Esophagus squamous epithelium (tissue), 5 donors: ENCODE measurements at regions not wholly inside any gene's neighbourhood (a gene's known extent, or its start where the extent isn't known, plus 50 kb on each side); places are given as distances from the start of the nearest gene placed in this dataset.

Source experiments
- DNase-seq: peaks from one replicate; lab custom pipeline; 2025; lab: John Stamatoyannopoulos, UW
- H3K27ac ChIP-seq, 4 donors: fragments of 200-600 bp; sonication (generic); one replicate each; pipeline ENCODE4 v1.5.1; 2016 to 2019; ENCODE audit warnings: mild to moderate bottlenecking in 1 of 4
- H3K27me3 ChIP-seq, 4 donors: fragments of 200-600 bp; sonication (generic); 1 replicate in 3 of 4; 2 replicates in 1 of 4; pipeline versions ENCODE4 v1.5.1 to v1.6.0; 2017 to 2021; ENCODE audit warnings: antibody characterized with exemption in 1 of 4
- H3K36me3 ChIP-seq, 3 donors: fragments of 200-600 bp; sonication (generic); one replicate each; pipeline ENCODE4 v1.5.1; 2016 to 2019
- H3K4me1 ChIP-seq, 3 donors: fragments of 200-600 bp; sonication (generic); one replicate each; pipeline ENCODE4 v1.5.1; 2017 to 2019
- H3K4me3 ChIP-seq, 4 donors: fragments of 200-600 bp; sonication (generic); 1 replicate in 3 of 4; 2 replicates in 1 of 4; pipeline ENCODE4 v1.5.1; 2016 to 2019; ENCODE audit warnings: mild to moderate bottlenecking in 2 of 4, moderate library complexity in 1 of 4
- H3K9me3 ChIP-seq, 3 donors: fragments of 200-600 bp; sonication (generic); one replicate each; pipeline ENCODE4 v1.5.1; 2016 to 2019
- POLR2A ChIP-seq, 4 donors: fragments of 450-650 bp; IDR thresholded peaks; one replicate each; pipeline ENCODE4 v1.6.1; 2017; ENCODE audit warnings: antibody characterized with exemption in 4 of 4, mild to moderate bottlenecking in 4 of 4, moderate library complexity in 3 of 4
- WGBS, 2 donors: methylation state at CpG; one replicate each; pipeline ENCODE4 v1.1.5; 2018; 5-methylcytosine and 5-hydroxymethylcytosine counted together
- intact Hi-C: fragments of 100-400 bp; cut with DNase I; formaldehyde crosslinking; loops from one replicate; pipeline ENCODE4 v1.15.0; 2022
- TF ChIP-seq, protein P1 (sequence below), 6 experiments: fragments of 450-650 bp in 4 of 6; fragments of 200-600 bp in 2 of 6; sonication (generic) in 2 of 6; IDR thresholded peaks; one replicate each; pipeline ENCODE4 v1.5.1; 2016 to 2019; ENCODE audit warnings: antibody characterized with exemption in 6 of 6, mild to moderate bottlenecking in 4 of 6, moderate library complexity in 4 of 6
- donor health status: DM: yes; HTN: yes; CAD: no.

DNA sequence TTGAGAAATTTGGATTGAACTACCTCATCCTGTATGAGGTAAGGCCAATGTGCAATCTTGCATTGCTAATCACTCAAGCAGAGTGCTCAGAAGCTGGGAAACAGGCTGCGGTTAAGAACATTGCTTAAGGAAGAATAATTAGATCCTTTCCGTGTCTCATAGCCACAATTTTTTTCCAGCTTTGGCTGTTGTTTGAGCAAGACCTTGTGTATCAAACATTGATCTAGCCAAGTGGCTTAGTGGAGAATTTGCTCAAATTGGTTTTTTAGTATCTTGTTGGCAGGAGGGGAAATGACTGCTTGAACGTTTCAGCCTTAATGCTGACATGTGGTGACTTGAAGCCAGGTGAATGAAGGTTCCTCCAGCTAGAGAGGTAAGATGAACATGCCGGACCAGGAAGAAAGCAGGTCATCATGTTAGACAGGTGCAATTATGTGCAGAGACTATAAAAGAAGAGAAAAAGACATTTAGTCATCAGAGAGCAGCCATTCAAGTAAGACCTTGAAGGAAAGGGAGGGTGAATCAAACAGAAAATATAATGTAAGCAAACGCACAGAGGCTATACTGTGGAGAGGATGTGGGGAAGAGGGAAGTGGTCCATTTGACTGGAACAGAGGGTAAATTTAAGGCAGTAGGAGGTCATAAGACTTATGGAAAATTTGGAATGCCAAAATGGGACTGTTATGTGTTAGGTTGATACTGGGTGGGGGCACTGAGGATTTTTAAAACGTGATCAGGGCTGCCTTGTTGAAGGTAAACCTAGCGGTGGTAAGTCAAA is 98.9 kb upstream of the CYP1B1 start:
- intact Hi-C loops: no loop called here
- 34 to 38% methylated on average over 6 to 7 of the region's 7 CpGs for WGBS, 2 donors

DNA sequence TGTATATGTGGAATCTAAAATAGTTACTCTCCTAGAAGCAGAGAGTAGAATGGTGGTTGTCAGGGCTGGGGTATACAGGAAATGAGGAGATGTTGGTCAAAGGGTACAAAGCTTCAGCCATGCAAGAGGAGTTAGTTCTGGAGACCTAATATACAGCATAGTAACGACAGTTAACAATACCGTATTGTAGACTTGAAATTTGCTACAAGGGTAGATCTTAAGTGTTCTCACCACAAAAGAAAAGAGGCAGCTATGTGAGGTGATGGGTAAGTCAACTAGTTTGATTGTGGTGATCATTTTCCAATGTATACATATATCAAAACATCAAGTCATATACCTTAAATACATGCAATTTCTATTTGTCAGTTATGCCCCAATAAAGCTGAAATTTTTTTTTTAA is 98.2 kb upstream of the CYP1B1 start:
- Histone ChIP-seq H3K9me3 (no peaks in the 10 kb centered on the region), H3K27ac (peak overlapping the region in 3 of 4 donors; percentile 12 to 66 (median 15)), H3K4me1 (peaks cover 11 to 52% (median 29%) of the 10 kb centered on the region in 3 donors), H3K36me3 (no peaks in the 10 kb centered on the region), H3K4me3 (no peak overlapping the region), H3K27me3 (no peaks in the 10 kb centered on the region)
- WGBS, 2 donors: 79 to 81% methylated on average over 2 of the region's 2 CpGs
- intact Hi-C loops: no loop called here
- TF ChIP-seq, protein P1, sequence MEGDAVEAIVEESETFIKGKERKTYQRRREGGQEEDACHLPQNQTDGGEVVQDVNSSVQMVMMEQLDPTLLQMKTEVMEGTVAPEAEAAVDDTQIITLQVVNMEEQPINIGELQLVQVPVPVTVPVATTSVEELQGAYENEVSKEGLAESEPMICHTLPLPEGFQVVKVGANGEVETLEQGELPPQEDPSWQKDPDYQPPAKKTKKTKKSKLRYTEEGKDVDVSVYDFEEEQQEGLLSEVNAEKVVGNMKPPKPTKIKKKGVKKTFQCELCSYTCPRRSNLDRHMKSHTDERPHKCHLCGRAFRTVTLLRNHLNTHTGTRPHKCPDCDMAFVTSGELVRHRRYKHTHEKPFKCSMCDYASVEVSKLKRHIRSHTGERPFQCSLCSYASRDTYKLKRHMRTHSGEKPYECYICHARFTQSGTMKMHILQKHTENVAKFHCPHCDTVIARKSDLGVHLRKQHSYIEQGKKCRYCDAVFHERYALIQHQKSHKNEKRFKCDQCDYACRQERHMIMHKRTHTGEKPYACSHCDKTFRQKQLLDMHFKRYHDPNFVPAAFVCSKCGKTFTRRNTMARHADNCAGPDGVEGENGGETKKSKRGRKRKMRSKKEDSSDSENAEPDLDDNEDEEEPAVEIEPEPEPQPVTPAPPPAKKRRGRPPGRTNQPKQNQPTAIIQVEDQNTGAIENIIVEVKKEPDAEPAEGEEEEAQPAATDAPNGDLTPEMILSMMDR (IDR thresholded peaks at IDR 0.05): no peak
- TF ChIP-seq POLR2A (IDR thresholded peaks at IDR 0.05): no peak
- DNase-seq: no peak

More for the DNA sequence above, 98.9 kb upstream of the CYP1B1 start:
- TF ChIP-seq, protein P1 (IDR thresholded peaks at IDR 0.05): no peak
- no peak for TF ChIP-seq POLR2A (IDR thresholded peaks at IDR 0.05)
- H3K4me3 ChIP-seq: no peak overlapping the region
- peaks cover 11 to 53% (median 29%) of the 10 kb centered on the region in 3 donors for H3K4me1 ChIP-seq
- no peak for DNase-seq
- H3K9me3 ChIP-seq: no peaks in the 10 kb centered on the region
- peak overlapping the region in 3 of 4 donors; percentile 57 to 66 (median 66) for H3K27ac ChIP-seq
- H3K36me3 ChIP-seq: no peaks in the 10 kb centered on the region
- H3K27me3 ChIP-seq: no peaks in the 10 kb centered on the region

DNA sequence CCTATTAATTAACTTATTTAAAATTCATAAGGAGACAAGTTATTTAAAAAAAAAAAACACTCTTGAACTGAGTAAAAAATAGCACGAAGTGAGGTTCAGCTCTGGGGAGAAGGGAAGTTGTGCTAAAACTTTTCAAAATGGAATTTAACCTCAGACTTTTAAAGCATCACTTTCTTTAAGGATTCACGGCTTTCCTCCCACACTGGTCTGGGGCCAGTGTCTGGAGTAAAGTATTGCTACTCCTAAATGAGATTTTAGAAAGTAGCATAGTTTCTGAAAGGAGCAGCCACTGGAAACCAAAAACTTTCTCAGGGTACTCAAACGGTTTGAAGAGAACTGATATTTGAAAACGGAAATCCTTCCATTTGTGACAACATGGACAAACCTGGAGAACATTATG is 97.7 kb upstream of the CYP1B1 start:
- intact Hi-C loops: no loop called here
- DNase-seq: no peak
- Histone ChIP-seq H3K27ac (peak overlapping the region in 3 of 4 donors; percentile 12 to 66 (median 15)), H3K4me1 (peaks cover 7 to 51% (median 24%) of the 10 kb centered on the region in 3 donors), H3K27me3 (no peaks in the 10 kb centered on the region), H3K9me3 (no peaks in the 10 kb centered on the region), H3K36me3 (no peaks in the 10 kb centered on the region), H3K4me3 (no peak overlapping the region)
- TF ChIP-seq, protein P1 (IDR thresholded peaks at IDR 0.05): no peak
- TF ChIP-seq POLR2A (IDR thresholded peaks at IDR 0.05): no peak
- 60 to 68% methylated on average over 4 of the region's 4 CpGs for WGBS, 2 donors

DNA sequence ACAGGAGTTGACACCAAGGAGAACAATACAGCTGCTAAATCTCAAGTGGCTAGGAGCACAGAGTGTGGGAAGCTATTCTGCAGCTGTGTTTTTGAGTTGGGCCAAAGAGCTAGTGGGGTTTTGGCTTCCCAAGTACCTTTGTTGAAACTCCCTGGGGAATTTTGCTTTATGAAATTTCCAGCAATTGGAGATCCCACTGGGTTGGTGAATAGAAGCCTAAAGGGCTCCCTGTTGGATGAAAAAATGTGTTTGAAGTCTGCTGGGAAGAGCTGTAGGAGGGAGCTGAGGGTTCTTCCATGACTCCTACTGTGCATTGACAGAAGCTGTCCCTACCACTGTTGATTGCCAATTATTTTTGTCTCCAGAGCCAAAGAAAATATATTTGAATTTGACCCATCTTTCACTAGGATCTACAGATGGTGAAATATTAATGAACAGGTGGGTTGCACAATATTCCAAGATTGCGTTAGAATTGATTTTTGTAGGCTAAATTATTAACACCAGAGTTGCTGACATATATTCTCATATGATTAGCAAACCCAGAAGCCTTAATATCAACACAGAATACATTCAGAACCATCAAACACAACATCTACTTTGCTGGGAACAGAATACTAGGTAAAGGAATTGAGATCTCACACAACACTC is 95.4 kb upstream of the CYP1B1 start:
- DNase-seq: no peak
- no peaks in the 10 kb centered on the region for H3K36me3 ChIP-seq
- 71 to 73% methylated on average over 1 of the region's 1 CpG for WGBS, 2 donors
- H3K27me3 ChIP-seq: no peaks in the 10 kb centered on the region
- peak overlapping the region in 3 of 4 donors; percentile 30 to 68 (median 60) for H3K27ac ChIP-seq
- no peak overlapping the region for H3K4me3 ChIP-seq
- peaks cover 0 to 42% (median 8%) of the 10 kb centered on the region in 3 donors for H3K4me1 ChIP-seq
- no peaks in the 10 kb centered on the region for H3K9me3 ChIP-seq
- TF ChIP-seq POLR2A (IDR thresholded peaks at IDR 0.05): no peak
- TF ChIP-seq, protein P1 (IDR thresholded peaks at IDR 0.05): no peak
- intact Hi-C loops: no loop called here

DNA sequence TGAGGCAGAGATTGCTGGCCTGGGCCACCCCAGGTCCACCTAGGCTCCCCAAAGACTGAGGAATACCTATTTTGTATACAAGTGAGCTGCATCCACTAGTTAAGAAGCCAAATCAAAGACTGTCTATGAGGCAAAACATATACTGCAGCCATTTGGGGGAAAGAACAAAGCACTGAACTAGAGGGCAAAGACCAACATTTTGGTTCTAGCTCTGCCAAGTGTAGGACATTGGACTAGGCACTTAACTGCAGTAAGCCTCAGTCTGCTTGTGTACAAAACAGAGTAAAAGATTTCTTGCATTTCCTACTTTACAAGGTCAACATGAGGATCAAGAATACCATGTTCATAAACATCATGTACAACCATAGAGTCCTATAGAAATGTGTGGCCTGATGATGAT is 94.8 kb upstream of the CYP1B1 start:
- H3K4me1 ChIP-seq: peaks cover 0 to 42% (median 8%) of the 10 kb centered on the region in 3 donors
- H3K36me3 ChIP-seq: no peaks in the 10 kb centered on the region
- H3K9me3 ChIP-seq: no peaks in the 10 kb centered on the region
- H3K4me3 ChIP-seq: no peak overlapping the region
- H3K27ac ChIP-seq: peak overlapping the region in 3 of 4 donors; percentile 30 to 68 (median 60)
- intact Hi-C loops: no loop called here
- H3K27me3 ChIP-seq: no peaks in the 10 kb centered on the region
- TF ChIP-seq POLR2A (IDR thresholded peaks at IDR 0.05): no peak
- TF ChIP-seq, protein P1 (IDR thresholded peaks at IDR 0.05): no peak
- DNase-seq: no peak
